ENCODE measurements at regions not wholly inside any gene's neighbourhood (a gene's known extent, or its start where the extent isn't known, plus 50 kb on each side); places are given as distances from the start of the nearest gene placed in this dataset.

GRCh38 chr2:103423100-103423499 lies 661.3 kb downstream of the TMEM182 start:
- TF ChIP-seq CTCF (IDR thresholded peaks at IDR 0.05; ENCODE audit: borderline replicate concordance, extremely low read depth, low read length, poor library complexity, severe bottlenecking): no peak
- TF ChIP-seq EZH2 (IDR thresholded peaks at IDR 0.05; ENCODE audit: borderline replicate concordance, low read depth, low read length, severe bottlenecking): no peak

Data from DND-41 (cell line).